A549 (cell line): ENCODE measurements at regions not wholly inside any gene's neighbourhood (a gene's known extent, or its start where the extent isn't known, plus 50 kb on each side); places are given as distances from the start of the nearest gene placed in this dataset.

ENCODE experiments used
- ATAC-seq, 2 experiments: fragments of 200-7000 bp in 1 of 2; fragments of >200 bp in 1 of 2; cut with Nextera tagmentation in 1 of 2; cut with Tn5 transposase in 1 of 2; 3 replicates each; pipeline versions ENCODE4 v1.8.0 to v1.9.1; 2018 to 2020; ENCODE audit warnings: mild to moderate bottlenecking in 1 of 2, moderate library complexity in 1 of 2
- CTCF ChIA-PET: fragments of 300-600 bp; sonication (Branson Sonifier 250); formaldehyde crosslinking; extraction: SDS; loops from one replicate; lab custom pipeline; 2021; ENCODE audit warnings: antibody characterized with exemption, inconsistent platforms; lab: Yijun Ruan, JAX
- POLR2A ChIA-PET: fragments of 350-600 bp; formaldehyde crosslinking; extraction: SDS; loops from one replicate; lab custom pipeline; 2021; ENCODE audit warnings: antibody characterized with exemption, inconsistent platforms; lab: Yijun Ruan, JAX
- DNase-seq, 2 experiments: peaks; one replicate each; pipeline versions ENCODE4 v3.0.0 to v3.0.0-alpha.2; 2011 to 2016; ENCODE audit warnings: low read depth in 1 of 2, low spot score in 1 of 2
- FAIRE-seq: peaks from 2 replicates; lab custom pipeline; 2011; peaks lifted over from hg19 to GRCh38; lab: Jason Lieb, UNC
- H3K27ac ChIP-seq, 2 experiments: fragments of >200 bp; sonication (Bioruptor Twin); formaldehyde crosslinking; 3 replicates each; pipeline ENCODE4 v1.5.1; 2016 to 2017
- H3K4me1 ChIP-seq: fragments of >200 bp; sonication (Bioruptor Twin); formaldehyde crosslinking; 3 replicates; pipeline ENCODE4 v1.6.1; 2016
- H3K4me2 ChIP-seq: fragments of >200 bp; sonication (Bioruptor Twin); formaldehyde crosslinking; 3 replicates; pipeline ENCODE4 v1.6.1; 2016
- H3K4me3 ChIP-seq: fragments of >200 bp; sonication (Bioruptor Twin); formaldehyde crosslinking; 3 replicates; pipeline ENCODE4 v1.5.1; 2016
- H3K9me3 ChIP-seq: fragments of >200 bp; sonication (Bioruptor Twin); formaldehyde crosslinking; 3 replicates; pipeline ENCODE4 v1.6.1; 2016
- CHD2 ChIP-seq: fragments of 150-350 bp; IDR thresholded peaks from 2 replicates; pipeline ENCODE4 v1.6.1; 2014; ENCODE audit warnings: low read length; ENCODE audit not compliant: partially characterized antibody
- CHD4 ChIP-seq: fragments of 200-600 bp; sonication (generic); IDR thresholded peaks from 2 replicates; pipeline ENCODE4 v1.6.1; 2016; ENCODE audit warnings: antibody characterized with exemption, mild to moderate bottlenecking, borderline replicate concordance
- FOSL2 ChIP-seq, 2 experiments: fragments of 450-650 bp in 1 of 2; fragments of >200 bp in 1 of 2; sonication (Bioruptor Twin) in 1 of 2; formaldehyde crosslinking; IDR thresholded peaks; 2 replicates each; pipeline versions ENCODE4 v1.5.0 to v1.6.1; 2016 to 2020; ENCODE audit warnings: mild to moderate bottlenecking in 1 of 2, moderate library complexity in 1 of 2
- FOXS1 ChIP-seq: fragments of 250-450 bp; sonication (Bioruptor Pico); IDR thresholded peaks from 2 replicates; pipeline ENCODE4 v1.5.0; 2020; ENCODE audit warnings: mild to moderate bottlenecking, moderate library complexity
- HEYL ChIP-seq: fragments of 250-450 bp; sonication (Bioruptor Pico); IDR thresholded peaks from 2 replicates; pipeline ENCODE4 v1.8.0; 2021; ENCODE audit warnings: mild to moderate bottlenecking, moderate library complexity
- HOXA7 ChIP-seq: fragments of 250-450 bp; sonication (Bioruptor Pico); IDR thresholded peaks from 2 replicates; pipeline ENCODE4 v1.5.0; 2020; ENCODE audit warnings: mild to moderate bottlenecking, moderate library complexity
- JUNB ChIP-seq: fragments of >200 bp; sonication (Bioruptor Twin); formaldehyde crosslinking; IDR thresholded peaks from 2 replicates; pipeline ENCODE4 v1.6.1; 2016
- KDM5A ChIP-seq: fragments of 200-600 bp; sonication (generic); IDR thresholded peaks from 2 replicates; pipeline ENCODE4 v1.6.1; 2016; ENCODE audit warnings: antibody characterized with exemption, mild to moderate bottlenecking
- MAFK ChIP-seq: fragments of 450-650 bp; IDR thresholded peaks from 2 replicates; pipeline ENCODE4 v1.6.1; 2014; ENCODE audit not compliant: partially characterized antibody
- NFE2L2 ChIP-seq: fragments of 150-350 bp; conservative IDR thresholded peaks from 2 replicates; pipeline ENCODE4 v1.6.1; 2014; ENCODE audit warnings: low read length
- NPAS2 ChIP-seq: fragments of 250-450 bp; sonication (Bioruptor Pico); IDR thresholded peaks from 2 replicates; pipeline ENCODE4 v1.8.0; 2022; ENCODE audit warnings: mild to moderate bottlenecking, moderate library complexity, borderline replicate concordance
- RFX5 ChIP-seq: fragments of 450-650 bp; IDR thresholded peaks from 2 replicates; pipeline ENCODE4 v1.7.1; 2014; ENCODE audit warnings: antibody characterized with exemption, mild to moderate bottlenecking, moderate library complexity
- SMC3 ChIP-seq: fragments of >200 bp; sonication (Bioruptor Twin); formaldehyde crosslinking; IDR thresholded peaks from 3 replicates; pipeline ENCODE4 v1.6.1; 2018; ENCODE audit warnings: inconsistent platforms
- TFCP2L1 ChIP-seq: fragments of 250-450 bp; sonication (Bioruptor Pico); IDR thresholded peaks from 2 replicates; pipeline ENCODE4 v1.5.0; 2021; ENCODE audit warnings: mild to moderate bottlenecking
- ZFP36 ChIP-seq: fragments of 450-650 bp; IDR thresholded peaks from 2 replicates; pipeline ENCODE4 v1.6.1; 2014; ENCODE audit warnings: borderline replicate concordance; ENCODE audit not compliant: partially characterized antibody
- ZSCAN20 ChIP-seq: fragments of 250-450 bp; sonication (Bioruptor Pico); IDR thresholded peaks from 2 replicates; pipeline ENCODE4 v1.8.0; 2022; ENCODE audit warnings: mild to moderate bottlenecking, moderate library complexity
- WGBS: methylation state at CpG from one replicate; pipeline ENCODE4 v1.1.6; 2017; ENCODE audit errors: missing lambda C conversion rate; 5-methylcytosine and 5-hydroxymethylcytosine counted together
- TF ChIP-seq, protein P1 (sequence below): IDR thresholded peaks from 2 replicates; pipeline ENCODE4 v1.6.1; 2012
- TF ChIP-seq, protein P2 (sequence below): fragments of >200 bp; sonication (Bioruptor Twin); formaldehyde crosslinking; IDR thresholded peaks from 2 replicates; pipeline ENCODE4 v1.6.1; 2016
- TF ChIP-seq, protein P3 (sequence below): IDR thresholded peaks from 2 replicates; pipeline ENCODE4 v1.6.1; 2012
- TF ChIP-seq, protein P4 (sequence below): fragments of >200 bp; sonication (Bioruptor Twin); formaldehyde crosslinking; IDR thresholded peaks from 3 replicates; pipeline ENCODE4 v1.6.1; 2016
- TF ChIP-seq, protein P5 (sequence below): IDR thresholded peaks from 2 replicates; pipeline ENCODE4 v1.6.1; 2012; ENCODE audit warnings: low read depth, borderline replicate concordance
- TF ChIP-seq, protein P6 (sequence below): fragments of >200 bp; sonication (Bioruptor Twin); formaldehyde crosslinking; IDR thresholded peaks from 3 replicates; pipeline ENCODE4 v1.5.1; 2016

DNA sequence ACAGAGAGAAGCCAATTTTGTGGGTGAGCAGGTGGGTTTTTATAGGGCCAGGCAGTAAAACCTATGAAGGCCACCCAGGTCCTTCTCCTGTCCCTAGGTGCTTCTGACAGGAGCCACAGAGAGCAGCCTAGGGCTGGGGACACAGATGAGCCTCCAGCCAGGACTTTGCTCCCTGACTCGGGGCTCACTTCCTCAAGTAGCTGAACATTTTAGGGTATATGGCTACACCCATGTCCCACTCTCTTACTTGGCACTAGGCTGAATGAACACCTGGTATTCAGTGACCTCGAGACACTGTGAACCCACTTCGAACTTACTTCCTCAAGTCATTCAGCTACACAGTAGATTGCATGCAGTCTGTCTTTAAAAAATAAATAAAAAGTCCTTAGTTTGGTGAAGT is 217.3 kb downstream of the MID1IP1 start:
- POLR2A ChIA-PET, result no interaction called here
- TF ChIP-seq MAFK, result no peak
- no peak for TF ChIP-seq FOSL2 (IDR thresholded peaks at IDR 0.05)
- TF ChIP-seq FOSL2 (CRISPR knock-in tag; IDR thresholded peaks at IDR 0.05), result no peak
- TF ChIP-seq RFX5, result no peak
- TF ChIP-seq ZSCAN20 (CRISPR knock-in tag), result no peak
- TF ChIP-seq TFCP2L1, result no peak
- TF ChIP-seq, protein P1, sequence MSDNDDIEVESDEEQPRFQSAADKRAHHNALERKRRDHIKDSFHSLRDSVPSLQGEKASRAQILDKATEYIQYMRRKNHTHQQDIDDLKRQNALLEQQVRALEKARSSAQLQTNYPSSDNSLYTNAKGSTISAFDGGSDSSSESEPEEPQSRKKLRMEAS, result no peak
- no peak for TF ChIP-seq HEYL (CRISPR knock-in tag)
- no peak for TF ChIP-seq CHD4
- TF ChIP-seq NFE2L2, result no peak
- no peak for TF ChIP-seq CHD2
- TF ChIP-seq, protein P2, sequence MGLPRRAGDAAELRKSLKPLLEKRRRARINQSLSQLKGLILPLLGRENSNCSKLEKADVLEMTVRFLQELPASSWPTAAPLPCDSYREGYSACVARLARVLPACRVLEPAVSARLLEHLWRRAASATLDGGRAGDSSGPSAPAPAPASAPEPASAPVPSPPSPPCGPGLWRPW, result no peak
- no peak for TF ChIP-seq ZFP36
- DNase-seq, result no peak
- CTCF ChIA-PET, result interaction anchor here (2.2 kb wide), 1 partner anchor 9 kb away, joined by 7 read pairs; no protein-coding TSS in a partner anchor
- Histone ChIP-seq H3K27ac (no peak overlapping the region), H3K9me3 (no peaks in the 10 kb centered on the region), H3K4me2 (no peak overlapping the region), H3K4me1 (no peaks in the 10 kb centered on the region), H3K4me3 (no peak overlapping the region)
- 23% methylated on average over 3 of the region's 3 CpGs for WGBS
- FAIRE-seq, result no peak
- no peak for ATAC-seq

DNA sequence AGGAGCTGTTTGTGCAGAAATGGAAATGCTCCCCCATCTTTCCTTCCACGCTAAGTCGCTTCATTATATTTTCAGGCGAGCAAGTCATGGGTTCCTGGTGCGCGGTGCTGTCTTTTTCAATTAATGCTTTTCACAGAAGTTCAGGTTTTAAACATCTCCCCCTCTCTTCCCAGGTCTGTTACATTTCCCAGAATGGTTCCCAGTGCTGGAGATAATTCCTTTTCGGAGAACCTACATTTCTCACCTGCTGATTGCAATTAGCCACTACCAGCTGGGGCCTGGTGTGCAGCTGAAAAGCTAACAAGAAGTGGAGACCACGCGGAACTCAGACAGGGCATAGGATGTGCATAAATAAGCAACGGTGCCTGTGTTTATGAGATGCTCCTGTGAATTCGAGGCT is 217.8 kb downstream of the MID1IP1 start:
- Histone ChIP-seq H3K4me3 (no peak overlapping the region), H3K9me3 (no peaks in the 10 kb centered on the region), H3K4me1 (no peaks in the 10 kb centered on the region), H3K4me2 (no peak overlapping the region), H3K27ac (no peak overlapping the region)
- WGBS, result 59% methylated on average over 10 of the region's 10 CpGs
- ChIA-PET POLR2A (no interaction called here), CTCF (interaction anchor here (2.2 kb wide), 1 partner anchor 10 kb away, joined by 7 read pairs; no protein-coding TSS in a partner anchor)
- FAIRE-seq, result no peak
- no peak for ATAC-seq
- DNase-seq, result no peak
- no peak for TF ChIP-seq HOXA7 (CRISPR knock-in tag)
- TF ChIP-seq, protein P3, sequence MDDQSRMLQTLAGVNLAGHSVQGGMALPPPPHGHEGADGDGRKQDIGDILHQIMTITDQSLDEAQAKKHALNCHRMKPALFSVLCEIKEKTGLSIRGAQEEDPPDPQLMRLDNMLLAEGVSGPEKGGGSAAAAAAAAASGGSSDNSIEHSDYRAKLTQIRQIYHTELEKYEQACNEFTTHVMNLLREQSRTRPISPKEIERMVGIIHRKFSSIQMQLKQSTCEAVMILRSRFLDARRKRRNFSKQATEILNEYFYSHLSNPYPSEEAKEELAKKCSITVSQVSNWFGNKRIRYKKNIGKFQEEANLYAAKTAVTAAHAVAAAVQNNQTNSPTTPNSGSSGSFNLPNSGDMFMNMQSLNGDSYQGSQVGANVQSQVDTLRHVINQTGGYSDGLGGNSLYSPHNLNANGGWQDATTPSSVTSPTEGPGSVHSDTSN, result no peak
- TF ChIP-seq, protein P4, sequence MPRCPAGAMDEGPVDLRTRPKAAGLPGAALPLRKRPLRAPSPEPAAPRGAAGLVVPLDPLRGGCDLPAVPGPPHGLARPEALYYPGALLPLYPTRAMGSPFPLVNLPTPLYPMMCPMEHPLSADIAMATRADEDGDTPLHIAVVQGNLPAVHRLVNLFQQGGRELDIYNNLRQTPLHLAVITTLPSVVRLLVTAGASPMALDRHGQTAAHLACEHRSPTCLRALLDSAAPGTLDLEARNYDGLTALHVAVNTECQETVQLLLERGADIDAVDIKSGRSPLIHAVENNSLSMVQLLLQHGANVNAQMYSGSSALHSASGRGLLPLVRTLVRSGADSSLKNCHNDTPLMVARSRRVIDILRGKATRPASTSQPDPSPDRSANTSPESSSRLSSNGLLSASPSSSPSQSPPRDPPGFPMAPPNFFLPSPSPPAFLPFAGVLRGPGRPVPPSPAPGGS, result no peak
- no peak for TF ChIP-seq HEYL (CRISPR knock-in tag)
- TF ChIP-seq, protein P5, sequence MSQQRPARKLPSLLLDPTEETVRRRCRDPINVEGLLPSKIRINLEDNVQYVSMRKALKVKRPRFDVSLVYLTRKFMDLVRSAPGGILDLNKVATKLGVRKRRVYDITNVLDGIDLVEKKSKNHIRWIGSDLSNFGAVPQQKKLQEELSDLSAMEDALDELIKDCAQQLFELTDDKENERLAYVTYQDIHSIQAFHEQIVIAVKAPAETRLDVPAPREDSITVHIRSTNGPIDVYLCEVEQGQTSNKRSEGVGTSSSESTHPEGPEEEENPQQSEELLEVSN, result no peak
- TF ChIP-seq TFCP2L1, result no peak
- TF ChIP-seq, protein P1, result no peak
- TF ChIP-seq KDM5A, result no peak
- TF ChIP-seq NPAS2, result no peak
- TF ChIP-seq FOXS1 (CRISPR knock-in tag), result no peak
- no peak for TF ChIP-seq JUNB
- TF ChIP-seq, protein P6, sequence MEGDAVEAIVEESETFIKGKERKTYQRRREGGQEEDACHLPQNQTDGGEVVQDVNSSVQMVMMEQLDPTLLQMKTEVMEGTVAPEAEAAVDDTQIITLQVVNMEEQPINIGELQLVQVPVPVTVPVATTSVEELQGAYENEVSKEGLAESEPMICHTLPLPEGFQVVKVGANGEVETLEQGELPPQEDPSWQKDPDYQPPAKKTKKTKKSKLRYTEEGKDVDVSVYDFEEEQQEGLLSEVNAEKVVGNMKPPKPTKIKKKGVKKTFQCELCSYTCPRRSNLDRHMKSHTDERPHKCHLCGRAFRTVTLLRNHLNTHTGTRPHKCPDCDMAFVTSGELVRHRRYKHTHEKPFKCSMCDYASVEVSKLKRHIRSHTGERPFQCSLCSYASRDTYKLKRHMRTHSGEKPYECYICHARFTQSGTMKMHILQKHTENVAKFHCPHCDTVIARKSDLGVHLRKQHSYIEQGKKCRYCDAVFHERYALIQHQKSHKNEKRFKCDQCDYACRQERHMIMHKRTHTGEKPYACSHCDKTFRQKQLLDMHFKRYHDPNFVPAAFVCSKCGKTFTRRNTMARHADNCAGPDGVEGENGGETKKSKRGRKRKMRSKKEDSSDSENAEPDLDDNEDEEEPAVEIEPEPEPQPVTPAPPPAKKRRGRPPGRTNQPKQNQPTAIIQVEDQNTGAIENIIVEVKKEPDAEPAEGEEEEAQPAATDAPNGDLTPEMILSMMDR, result no peak
- TF ChIP-seq SMC3, result no peak
